ENCODE measurements at regions not wholly inside any gene's neighbourhood (a gene's known extent, or its start where the extent isn't known, plus 50 kb on each side); places are given as distances from the start of the nearest gene placed in this dataset.

DNA sequence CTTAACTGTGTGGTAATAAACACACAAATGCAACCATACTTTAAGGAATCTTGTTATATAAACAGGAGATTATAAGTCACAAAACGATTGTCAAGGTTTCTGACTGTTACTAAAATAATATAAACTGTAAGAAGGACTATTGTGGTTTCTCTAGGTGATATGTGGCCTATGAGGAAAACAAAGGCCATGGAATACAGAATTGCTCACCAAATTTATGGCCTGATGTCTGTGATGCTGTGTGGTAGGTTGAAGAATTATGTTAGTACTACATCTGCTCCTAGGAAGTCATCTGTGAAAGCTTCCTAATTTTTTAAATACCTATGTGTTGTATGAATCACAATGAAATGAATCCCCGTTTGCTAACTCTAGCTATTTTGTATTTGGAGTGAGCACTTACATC is 875.4 kb upstream of the MAP3K7 start:
- no peak for DNase-seq (ENCODE audit: low spot score in 2 of 2)
- intact Hi-C loops (cut with DNase I) = no loop called here
- no peaks in the 10 kb centered on the region for H3K27me3 ChIP-seq
- no peaks in the 10 kb centered on the region for H3K9me3 ChIP-seq
- H3K27ac ChIP-seq = no peak overlapping the region
- H3K36me3 ChIP-seq = no peaks in the 10 kb centered on the region
- no peaks in the 10 kb centered on the region for H3K4me1 ChIP-seq
- H3K4me3 ChIP-seq = no peak overlapping the region
- no peak for TF ChIP-seq CTCF (IDR thresholded peaks at IDR 0.05)

DNA sequence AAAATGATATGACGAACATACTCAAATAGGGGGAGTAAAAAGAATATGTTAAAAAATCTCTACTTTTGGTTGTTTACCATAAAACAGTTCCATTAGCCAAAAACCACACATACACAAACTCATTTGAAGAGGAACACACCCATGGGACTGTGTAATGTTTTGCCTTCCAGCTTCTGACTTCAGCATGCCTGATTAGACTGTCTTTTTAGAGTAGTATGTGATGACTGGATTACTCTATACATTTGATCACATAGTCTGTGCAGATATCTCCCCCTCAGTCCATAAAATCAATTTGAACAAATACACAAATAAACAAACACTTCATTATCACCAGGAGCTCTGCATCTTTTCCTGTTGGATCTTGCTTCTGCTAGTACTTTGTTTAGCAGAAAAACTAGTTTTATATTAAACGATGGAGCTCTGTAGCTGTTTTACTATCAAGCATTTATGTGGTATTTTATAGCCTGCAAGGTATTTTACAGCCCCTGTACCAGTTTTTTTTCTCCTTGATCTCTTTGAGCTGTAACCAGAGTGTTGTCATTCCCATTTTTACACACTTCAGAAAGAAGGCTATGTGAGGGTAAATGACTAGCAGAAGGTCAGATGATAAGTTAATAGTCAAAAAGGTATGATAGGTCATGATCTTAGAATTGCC is 866.5 kb upstream of the MAP3K7 start:
- no peak for TF ChIP-seq CTCF (IDR thresholded peaks at IDR 0.05)
- intact Hi-C loops (cut with DNase I) = no loop called here

DNA sequence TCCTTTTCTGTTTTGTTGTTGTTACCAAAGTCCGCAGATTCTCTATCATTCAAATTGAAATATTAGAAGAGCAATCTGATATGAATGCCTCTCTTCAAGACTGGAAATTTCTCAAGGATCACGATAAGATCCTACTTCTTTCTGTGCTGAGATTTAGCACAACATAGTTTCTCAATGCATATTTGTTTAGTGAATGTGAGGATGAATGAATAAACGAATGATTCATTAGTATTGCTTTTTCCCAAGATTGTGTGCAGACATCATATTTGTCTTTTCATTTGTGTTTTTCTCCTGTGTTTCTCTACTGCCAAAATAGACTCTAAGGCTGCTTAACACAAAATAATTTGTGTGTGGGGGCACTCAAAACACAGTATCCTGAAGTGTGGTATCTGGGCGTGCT is 862.7 kb upstream of the MAP3K7 start:
- H3K27ac ChIP-seq = no peak overlapping the region
- H3K9me3 ChIP-seq = no peaks in the 10 kb centered on the region
- H3K4me3 ChIP-seq = no peak overlapping the region
- intact Hi-C loops (cut with DNase I) = no loop called here
- H3K4me1 ChIP-seq = no peaks in the 10 kb centered on the region
- H3K27me3 ChIP-seq = no peaks in the 10 kb centered on the region
- DNase-seq (ENCODE audit: low spot score in 2 of 2) = no peak
- TF ChIP-seq CTCF (IDR thresholded peaks at IDR 0.05) = no peak
- H3K36me3 ChIP-seq = no peaks in the 10 kb centered on the region

More for the DNA sequence above, 866.5 kb upstream of the MAP3K7 start:
- no peaks in the 10 kb centered on the region for H3K4me1 ChIP-seq
- no peaks in the 10 kb centered on the region for H3K9me3 ChIP-seq
- DNase-seq (ENCODE audit: low spot score in 2 of 2) = no peak
- no peak overlapping the region for H3K4me3 ChIP-seq
- H3K36me3 ChIP-seq = no peaks in the 10 kb centered on the region
- H3K27me3 ChIP-seq = no peaks in the 10 kb centered on the region
- H3K27ac ChIP-seq = no peak overlapping the region

GRCh38 chr6:91447530-91448254 is 860.8 kb upstream of the MAP3K7 start:
- no peak overlapping the region for H3K4me3 ChIP-seq
- TF ChIP-seq CTCF (IDR thresholded peaks at IDR 0.05) = no peak
- intact Hi-C loops (cut with DNase I) = no loop called here
- no peaks in the 10 kb centered on the region for H3K27me3 ChIP-seq
- DNase-seq (ENCODE audit: low spot score in 2 of 2) = no peak
- H3K27ac ChIP-seq = no peak overlapping the region
- no peaks in the 10 kb centered on the region for H3K4me1 ChIP-seq
- H3K36me3 ChIP-seq = no peaks in the 10 kb centered on the region
- no peaks in the 10 kb centered on the region for H3K9me3 ChIP-seq

DNA sequence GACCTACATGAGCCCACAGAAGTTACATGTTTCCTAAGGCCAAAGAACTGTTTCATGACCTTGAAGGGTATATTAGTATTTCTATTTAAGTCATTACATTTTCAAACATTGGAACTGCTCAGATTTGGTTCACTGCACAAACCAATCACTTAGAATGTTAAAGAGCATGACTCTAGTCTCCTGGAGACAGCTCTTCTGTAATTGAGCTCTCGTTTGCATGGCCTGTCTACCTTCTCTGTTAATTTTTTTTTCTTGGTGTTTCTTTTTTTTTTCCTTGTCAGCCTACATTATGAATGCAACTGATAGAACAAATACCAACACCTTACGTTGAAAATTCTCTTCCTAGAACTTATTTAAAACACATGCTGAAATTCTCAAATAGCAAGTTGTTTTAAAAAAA is 860.2 kb upstream of the MAP3K7 start:
- Histone ChIP-seq H3K4me1 (no peaks in the 10 kb centered on the region), H3K27ac (no peak overlapping the region), H3K36me3 (no peaks in the 10 kb centered on the region), H3K27me3 (no peaks in the 10 kb centered on the region), H3K9me3 (no peaks in the 10 kb centered on the region), H3K4me3 (no peak overlapping the region)
- no peak for DNase-seq (ENCODE audit: low spot score in 2 of 2)
- no peak for TF ChIP-seq CTCF (IDR thresholded peaks at IDR 0.05)
- intact Hi-C loops (cut with DNase I) = no loop called here
